ENCODE measurements at regions not wholly inside any gene's neighbourhood (a gene's known extent, or its start where the extent isn't known, plus 50 kb on each side); places are given as distances from the start of the nearest gene placed in this dataset.
"Not testable (repeated sequence)": the region's sequence is repeated elsewhere in the genome, so short reads cannot be mapped to it uniquely, and the experiment has no call there.

GRCh38 chr21:15203740-15204139 lies 138.9 kb upstream of the NRIP1 start:
- no peak for DNase-seq (ENCODE audit: low read depth)

GRCh38 chr21:15204140-15204969 lies 139.6 kb upstream of the NRIP1 start:
- DNase-seq (ENCODE audit: low read depth), result no peak

DNA sequence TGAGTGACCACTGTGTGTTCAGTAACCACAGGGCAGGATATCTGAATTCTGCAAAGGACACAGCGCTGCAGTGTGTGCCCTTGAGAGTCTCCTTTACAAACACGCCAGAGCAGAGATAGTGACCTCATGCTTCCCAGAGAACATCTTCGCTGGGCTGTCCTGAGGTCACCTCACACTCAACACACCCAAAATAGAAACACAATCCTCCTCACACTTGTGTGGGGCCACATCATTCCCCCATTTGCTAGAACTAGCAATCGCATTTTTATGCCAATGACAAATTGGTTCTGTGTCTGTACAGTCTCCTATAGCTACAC lies 140.1 kb upstream of the NRIP1 start:
- DNase-seq (ENCODE audit: low read depth), result no peak

DNA sequence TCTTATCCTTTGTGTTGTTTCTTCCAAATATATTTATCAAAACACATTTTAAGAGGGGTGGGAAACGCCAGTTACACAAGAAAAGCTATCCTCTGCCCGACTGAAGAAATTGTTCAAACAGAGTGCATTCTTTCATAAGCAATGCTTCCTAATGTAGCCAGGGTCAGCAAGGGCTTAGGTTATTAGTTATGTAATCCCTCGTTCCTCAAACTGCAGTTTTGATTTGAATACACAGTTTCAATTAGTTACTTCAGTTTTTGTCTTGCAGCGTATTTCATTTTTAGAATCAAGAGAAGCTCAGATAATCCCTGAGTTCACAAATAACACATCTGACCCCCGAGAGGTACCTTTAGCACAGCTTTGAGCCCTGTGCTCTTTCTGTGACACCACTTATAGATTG lies 141.7 kb upstream of the NRIP1 start:
- no peak for DNase-seq (ENCODE audit: low read depth)

DNA sequence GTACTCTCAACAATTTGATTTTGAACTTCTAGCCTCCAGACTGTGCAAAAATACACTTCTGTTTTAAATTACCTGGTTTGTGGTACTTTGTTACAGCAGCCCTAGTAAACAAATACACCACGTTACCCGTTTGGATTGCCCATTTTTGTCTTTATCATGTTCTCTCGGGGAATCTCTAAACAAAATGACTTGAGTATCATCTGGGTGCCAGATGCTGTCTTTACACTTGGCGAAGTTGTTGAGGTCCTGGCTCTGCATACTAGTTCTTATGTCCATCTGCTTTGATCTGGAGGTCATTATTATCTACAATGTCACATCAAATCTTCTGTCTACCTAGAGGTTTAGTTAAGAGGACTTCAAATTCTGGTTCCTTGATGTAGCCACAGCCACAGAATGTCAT lies 142.4 kb upstream of the NRIP1 start:
- DNase-seq (ENCODE audit: low read depth), result peak; percentile 30

DNA sequence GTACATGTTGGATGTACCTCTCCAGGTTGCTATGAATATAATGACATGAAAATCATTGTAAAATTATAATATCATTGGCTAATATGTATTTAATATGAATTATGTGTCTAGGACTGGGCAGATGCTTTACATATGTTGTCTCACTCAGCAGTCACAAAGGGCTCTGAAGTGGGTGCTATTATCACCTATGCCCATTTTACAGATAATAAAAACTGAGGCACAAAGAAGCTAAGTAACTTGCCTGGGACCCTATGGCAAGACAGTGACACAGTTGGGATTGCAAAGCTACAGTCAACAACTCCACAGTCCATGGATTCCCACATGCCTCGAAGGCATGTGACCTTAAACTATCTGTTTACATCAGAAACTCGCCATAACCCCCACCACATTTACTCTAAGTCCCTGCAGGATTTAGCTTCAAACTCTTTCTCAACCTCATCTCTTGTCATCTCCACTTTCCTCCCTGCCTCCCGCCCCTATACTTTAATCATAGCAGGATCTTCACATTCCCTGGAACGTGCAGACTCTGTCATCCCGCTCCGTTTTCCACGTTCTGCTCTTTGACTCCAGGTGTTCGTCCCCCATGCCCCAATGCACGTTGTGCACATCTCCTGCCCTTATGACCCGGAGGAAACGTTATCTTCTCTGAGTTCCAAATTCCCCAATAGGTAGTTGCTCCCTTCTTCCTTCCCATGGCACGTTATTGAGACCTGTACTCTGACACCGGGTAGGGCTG lies 143.0 kb upstream of the NRIP1 start:
- no peak for DNase-seq (ENCODE audit: low read depth)

DNA sequence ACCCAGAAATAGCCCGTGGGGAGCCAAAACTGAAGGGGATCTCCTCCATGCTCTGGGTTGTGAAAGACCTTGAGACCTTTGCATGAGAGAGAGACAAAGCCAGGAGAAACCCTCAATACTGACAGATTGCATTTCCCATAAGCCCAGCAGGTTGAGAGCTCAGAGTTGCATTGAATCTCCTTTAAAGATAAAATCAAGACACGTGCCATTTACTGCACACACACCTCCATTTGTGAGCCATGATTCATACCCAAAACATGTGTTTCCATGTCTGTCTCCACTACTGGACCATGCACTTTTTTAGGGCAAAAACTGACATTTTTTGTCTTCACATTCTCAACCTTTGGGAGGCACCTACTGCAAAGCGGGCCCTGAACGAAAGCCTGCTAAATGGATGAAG lies 144.0 kb upstream of the NRIP1 start:
- DNase-seq (ENCODE audit: low read depth), result peak; percentile 16

DNA sequence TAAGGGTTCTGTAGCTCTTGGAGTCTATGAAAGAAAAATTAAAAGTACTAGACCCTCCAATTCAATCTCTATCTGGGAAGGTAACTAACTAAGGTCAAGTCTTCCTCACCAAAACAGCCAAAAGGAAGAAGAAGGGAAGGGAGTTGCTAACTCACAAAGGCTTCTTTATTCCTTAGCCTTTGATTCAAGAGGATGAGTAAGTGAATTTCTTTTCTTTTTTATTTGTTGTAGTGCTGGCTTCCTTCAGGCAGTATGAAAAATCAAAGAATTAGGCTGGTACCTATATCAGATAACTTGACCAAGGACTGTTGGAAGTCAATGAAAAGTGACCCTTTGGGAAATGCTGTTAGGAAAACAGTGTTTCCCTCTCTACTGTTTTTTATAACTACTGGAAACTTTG lies 144.4 kb upstream of the NRIP1 start:
- DNase-seq (ENCODE audit: low read depth), result no peak

- DNase-seq (ENCODE audit: low read depth), result peak; percentile 84
Observed at GRCh38 chr21:15210235-15210678, 145.5 kb upstream of the NRIP1 start.

DNA sequence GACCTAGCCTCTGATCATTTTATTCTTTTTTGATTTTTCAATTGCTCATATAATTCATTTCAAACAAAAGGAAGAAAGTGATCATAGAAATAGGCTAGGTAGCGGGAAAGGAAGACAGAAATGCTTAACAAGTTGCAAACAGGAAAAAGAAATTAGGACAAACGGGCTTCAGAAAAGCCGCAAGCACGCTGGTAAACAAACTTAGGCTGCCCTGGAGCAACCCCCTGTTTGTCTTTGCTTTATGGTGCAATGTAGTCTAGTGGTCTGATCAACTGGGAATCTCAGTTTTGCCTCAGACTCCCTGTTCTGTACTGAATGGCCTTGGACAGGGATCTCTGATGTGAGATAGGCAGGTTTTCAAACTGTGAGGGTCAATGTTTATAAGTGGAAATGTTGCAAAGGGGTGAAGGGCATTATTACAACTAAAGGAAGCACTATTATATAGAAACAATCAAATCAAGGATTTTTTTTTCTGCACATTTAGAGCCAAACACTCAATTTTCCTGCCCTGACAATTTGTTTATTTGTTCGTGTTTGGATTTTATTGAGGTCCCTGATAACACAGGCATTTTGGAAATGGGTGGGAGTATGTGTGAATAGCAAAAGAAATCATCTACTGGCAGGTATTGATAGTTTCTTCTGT lies 146.8 kb upstream of the NRIP1 start:
- DNase-seq (ENCODE audit: low read depth), result no peak

DNA sequence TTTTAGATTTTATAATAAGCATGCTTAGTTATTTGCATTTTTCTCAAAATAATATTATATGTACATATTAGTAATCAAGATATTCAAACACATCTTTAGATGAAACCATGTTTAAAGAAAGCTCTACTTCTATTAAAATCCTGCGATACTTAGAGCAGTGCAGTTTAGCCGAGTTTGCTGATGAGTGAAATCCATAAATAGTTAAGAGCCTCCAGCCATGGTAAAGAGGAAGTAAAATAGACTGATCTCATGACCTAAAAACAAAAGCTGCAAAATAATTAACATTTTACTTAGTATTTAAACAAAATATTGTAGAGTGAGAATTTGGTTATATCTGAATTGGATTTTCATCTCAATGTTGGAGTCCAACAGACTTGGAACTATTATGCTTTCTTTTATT lies 147.4 kb upstream of the NRIP1 start:
- no peak for DNase-seq (ENCODE audit: low read depth)

DNA sequence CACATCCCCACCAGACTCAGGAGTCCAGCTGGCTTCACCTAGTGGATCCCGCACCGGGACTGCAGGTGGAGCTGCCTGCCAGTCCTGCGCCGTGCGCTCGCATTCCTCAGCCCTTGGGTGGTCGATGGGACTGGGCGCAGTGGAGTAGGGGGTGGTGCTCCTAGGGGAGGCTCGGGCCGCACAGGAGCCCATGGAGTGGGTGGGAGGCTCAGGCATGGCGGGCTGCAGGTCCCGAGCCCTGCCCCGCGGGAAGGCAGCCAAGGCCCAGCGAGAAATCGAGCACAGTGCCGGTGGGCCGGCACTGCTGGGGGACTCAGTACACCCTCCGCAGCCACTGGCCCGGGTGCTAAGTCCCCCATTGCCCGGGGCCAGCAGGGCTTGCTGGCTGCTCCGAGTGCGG lies 153.7 kb upstream of the NRIP1 start:
- not testable (repeated sequence) for DNase-seq (ENCODE audit: low read depth)

DNA sequence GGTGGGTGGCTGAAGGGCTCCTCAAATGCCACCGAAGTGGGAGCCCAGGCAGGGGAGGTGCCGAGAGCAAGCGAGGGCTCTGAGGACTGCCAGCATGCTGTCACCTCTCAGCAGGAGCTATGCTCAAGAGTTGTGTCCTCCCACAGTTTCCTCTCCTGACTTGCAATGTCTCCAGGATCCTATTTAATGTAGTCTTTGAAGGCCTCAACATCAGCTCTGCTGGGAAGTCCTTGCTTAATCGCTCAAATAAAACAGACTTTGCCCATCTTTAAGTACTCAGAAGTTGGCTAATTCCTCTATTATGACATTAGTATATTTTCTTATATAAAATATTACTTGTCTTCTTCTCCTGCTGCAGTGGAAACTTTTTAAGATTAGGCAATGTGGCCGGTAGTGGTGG lies 154.2 kb upstream of the NRIP1 start:
- DNase-seq (ENCODE audit: low read depth), result no peak

DNA sequence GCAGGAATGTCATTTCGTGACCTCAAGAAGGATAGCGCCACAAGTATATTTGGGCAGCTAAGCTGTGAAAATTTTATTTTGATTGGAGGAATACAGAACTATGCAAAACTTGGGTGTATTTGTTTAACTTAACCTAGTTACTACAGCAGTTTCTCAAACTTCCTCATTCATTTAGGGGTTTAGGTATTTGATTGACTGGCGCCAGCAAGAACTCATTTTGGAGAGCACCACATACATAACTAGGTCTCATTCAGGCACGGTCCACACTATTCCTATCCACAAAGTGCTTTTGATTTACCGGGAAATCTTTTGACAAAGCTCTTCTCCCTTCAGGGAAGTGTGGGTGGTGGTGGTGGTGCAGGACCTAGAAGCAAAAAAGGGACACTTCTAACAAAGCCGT lies 155.1 kb upstream of the NRIP1 start:
- DNase-seq (ENCODE audit: low read depth), result no peak

DNA sequence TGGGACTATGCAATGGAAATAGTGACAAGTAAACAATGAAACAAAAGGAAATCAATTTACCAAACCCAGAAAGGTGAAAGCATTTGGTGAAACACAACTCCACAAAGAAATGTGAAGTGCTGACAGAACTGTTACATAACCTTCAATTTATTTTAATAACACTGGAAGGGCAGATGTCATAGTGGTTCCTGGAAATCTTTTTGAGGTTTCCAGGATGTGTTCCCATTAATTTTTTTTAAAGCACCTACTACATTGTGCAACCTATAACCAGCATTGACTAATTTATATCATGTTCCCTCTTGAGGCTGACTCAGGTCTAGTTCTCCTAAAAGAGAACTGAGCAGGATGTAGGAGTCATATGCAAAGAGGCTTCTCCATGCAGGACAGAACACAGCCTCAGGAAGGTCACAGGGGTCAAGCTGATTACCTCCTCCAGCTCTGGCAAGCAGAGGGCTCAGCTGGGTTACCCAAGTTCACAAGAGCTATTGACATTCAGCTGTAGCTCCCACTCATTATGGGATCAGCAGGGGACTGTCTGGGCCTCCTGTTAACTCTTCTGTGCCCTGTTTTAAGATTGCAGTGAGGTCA lies 157.1 kb upstream of the NRIP1 start:
- peak; percentile 74 for DNase-seq (ENCODE audit: low read depth)

DNA sequence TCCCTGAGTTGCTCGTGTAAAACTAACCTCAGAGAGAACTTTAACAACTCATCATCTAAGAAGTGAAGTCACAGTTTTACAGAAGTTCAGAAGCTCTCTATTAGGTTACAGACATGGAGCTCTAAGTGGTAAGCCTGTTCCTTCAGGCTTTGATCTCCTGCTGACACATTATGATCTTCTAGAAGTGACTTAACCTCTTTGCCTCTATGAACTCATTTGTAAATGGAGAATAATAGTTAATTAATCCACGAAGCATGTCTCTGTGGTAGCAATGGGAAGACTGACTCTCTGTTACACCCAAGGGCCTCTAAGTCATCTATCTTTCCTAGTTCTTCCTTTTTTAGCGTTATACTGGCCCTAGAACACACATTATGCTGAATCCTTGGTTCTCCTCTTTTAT lies 157.9 kb upstream of the NRIP1 start:
- peak; percentile 60 for DNase-seq (ENCODE audit: low read depth)

- peak; percentile 71 for DNase-seq (ENCODE audit: low read depth)
Observed at GRCh38 chr21:15224346-15225086, 159.7 kb upstream of the NRIP1 start.

GRCh38 chr21:15227919-15228318 lies 163.1 kb upstream of the NRIP1 start:
- no peak for DNase-seq (ENCODE audit: low read depth)

- DNase-seq (ENCODE audit: low read depth), result no peak
Observed at GRCh38 chr21:15229390-15229789, 164.6 kb upstream of the NRIP1 start.

DNA sequence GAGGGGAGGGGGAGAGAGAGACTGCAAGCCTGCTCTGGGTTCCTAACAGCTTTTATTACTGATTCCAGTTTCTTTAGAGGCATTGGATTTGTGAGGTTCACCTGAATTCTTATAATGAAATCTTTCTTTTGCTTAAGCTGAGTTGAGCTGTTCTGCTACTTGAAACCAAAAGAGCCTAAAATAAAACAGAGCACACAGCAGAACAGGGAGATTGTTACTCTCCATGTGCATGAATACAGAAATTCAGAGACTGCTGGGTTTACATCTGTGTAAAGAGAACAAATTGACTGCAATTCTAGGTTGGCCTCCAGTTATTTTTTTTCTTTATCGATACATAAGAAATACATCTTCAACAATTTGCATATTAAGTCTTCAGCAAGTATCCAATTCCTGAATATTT lies 168.8 kb upstream of the NRIP1 start:
- DNase-seq (ENCODE audit: low read depth), result no peak

GRCh38 chr21:15236111-15236510 lies 171.3 kb upstream of the NRIP1 start:
- no peak for DNase-seq (ENCODE audit: low read depth)

DNA sequence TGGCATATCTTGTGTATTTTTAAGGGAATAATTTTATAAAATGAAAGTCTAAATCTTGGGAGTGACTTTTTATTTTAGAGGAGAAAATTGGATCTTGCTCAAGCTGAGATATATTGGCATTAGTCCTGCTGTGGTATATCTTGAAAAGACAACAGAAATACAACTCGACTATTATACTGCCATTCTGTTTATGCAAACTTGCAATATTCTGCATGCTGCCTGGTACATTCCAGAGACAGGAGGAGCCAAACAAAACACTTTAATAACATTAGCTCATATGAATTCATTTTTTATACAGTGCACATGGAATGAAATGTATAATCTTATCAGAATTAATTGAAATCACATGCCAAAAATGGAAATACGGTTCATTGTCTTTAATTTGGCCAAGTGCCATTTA lies 176.0 kb upstream of the NRIP1 start:
- DNase-seq (ENCODE audit: low read depth), result no peak

Data from RPMI7951 (cell line).